Uterus (tissue), 3 donors: ENCODE measurements at regions not wholly inside any gene's neighbourhood (a gene's known extent, or its start where the extent isn't known, plus 50 kb on each side); places are given as distances from the start of the nearest gene placed in this dataset.

ENCODE experiments used
- DNase-seq, 2 donors: peaks; one replicate each; pipeline ENCODE4 v3.0.0-alpha.2; 2019 to 2020
- H3K27ac ChIP-seq, 2 donors: fragments of 200-600 bp; sonication (generic); 1 replicate in 1 of 2; 2 replicates in 1 of 2; pipeline ENCODE4 v1.5.1; 2016 to 2018
- H3K27me3 ChIP-seq, 2 donors: fragments of 200-600 bp; sonication (generic); one replicate each; pipeline ENCODE4 v1.5.1; 2018 to 2019; ENCODE audit warnings: control low read depth in 1 of 2
- H3K36me3 ChIP-seq, 2 donors: fragments of 200-600 bp; sonication (generic); one replicate each; pipeline ENCODE4 v1.5.1; 2019; ENCODE audit warnings: control low read depth in 1 of 2
- H3K4me1 ChIP-seq, 2 donors: fragments of 200-600 bp; sonication (generic); one replicate each; pipeline ENCODE4 v1.5.1; 2018 to 2019; ENCODE audit warnings: control low read depth in 1 of 2
- H3K4me3 ChIP-seq, 2 donors: fragments of 200-600 bp; sonication (generic); 1 replicate in 1 of 2; 2 replicates in 1 of 2; pipeline ENCODE4 v1.5.1; 2018 to 2019; ENCODE audit warnings: mild to moderate bottlenecking in 1 of 2
- H3K9me3 ChIP-seq, 2 donors: fragments of 200-600 bp; sonication (generic); one replicate each; pipeline ENCODE4 v1.5.1; 2019; ENCODE audit warnings: control low read depth in 1 of 2
- POLR2A ChIP-seq, 2 donors: fragments of 450-650 bp; IDR thresholded peaks; one replicate each; pipeline ENCODE4 v1.6.1; 2016; ENCODE audit warnings: antibody characterized with exemption in 2 of 2, mild to moderate bottlenecking in 1 of 2, moderate library complexity in 1 of 2
- intact Hi-C: fragments of 100-400 bp; cut with DNase I; formaldehyde crosslinking; loops from one replicate; pipeline ENCODE4 v1.15.1; 2023; ENCODE audit warnings: low total_unique reads
- TF ChIP-seq, protein P1 (sequence below), 4 experiments: fragments of 200-600 bp in 2 of 4; fragments of 450-650 bp in 2 of 4; sonication (generic) in 2 of 4; IDR thresholded peaks; one replicate each; pipeline ENCODE4 v1.5.1; 2016 to 2019; ENCODE audit warnings: antibody characterized with exemption in 4 of 4, mild to moderate bottlenecking in 2 of 4, moderate library complexity in 1 of 4
- donor health status: DM: yes; HTN: yes; CAD: no.

- Histone ChIP-seq H3K27me3 (no peaks in the 10 kb centered on the region), H3K4me1 (no peaks in the 10 kb centered on the region), H3K36me3 (no peaks in the 10 kb centered on the region), H3K4me3 (no peak overlapping the region), H3K27ac (no peak overlapping the region), H3K9me3 (no peaks in the 10 kb centered on the region)
- no peak for TF ChIP-seq POLR2A (IDR thresholded peaks at IDR 0.05)
- TF ChIP-seq, protein P1, sequence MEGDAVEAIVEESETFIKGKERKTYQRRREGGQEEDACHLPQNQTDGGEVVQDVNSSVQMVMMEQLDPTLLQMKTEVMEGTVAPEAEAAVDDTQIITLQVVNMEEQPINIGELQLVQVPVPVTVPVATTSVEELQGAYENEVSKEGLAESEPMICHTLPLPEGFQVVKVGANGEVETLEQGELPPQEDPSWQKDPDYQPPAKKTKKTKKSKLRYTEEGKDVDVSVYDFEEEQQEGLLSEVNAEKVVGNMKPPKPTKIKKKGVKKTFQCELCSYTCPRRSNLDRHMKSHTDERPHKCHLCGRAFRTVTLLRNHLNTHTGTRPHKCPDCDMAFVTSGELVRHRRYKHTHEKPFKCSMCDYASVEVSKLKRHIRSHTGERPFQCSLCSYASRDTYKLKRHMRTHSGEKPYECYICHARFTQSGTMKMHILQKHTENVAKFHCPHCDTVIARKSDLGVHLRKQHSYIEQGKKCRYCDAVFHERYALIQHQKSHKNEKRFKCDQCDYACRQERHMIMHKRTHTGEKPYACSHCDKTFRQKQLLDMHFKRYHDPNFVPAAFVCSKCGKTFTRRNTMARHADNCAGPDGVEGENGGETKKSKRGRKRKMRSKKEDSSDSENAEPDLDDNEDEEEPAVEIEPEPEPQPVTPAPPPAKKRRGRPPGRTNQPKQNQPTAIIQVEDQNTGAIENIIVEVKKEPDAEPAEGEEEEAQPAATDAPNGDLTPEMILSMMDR (IDR thresholded peaks at IDR 0.05): no peak
- DNase-seq: no peak
- intact Hi-C loops: no loop called here
Measured at GRCh38 chr9:89554307-89555035, 50.3 kb upstream of the GADD45G start.

GRCh38 chr9:89553451-89554010 lies 51.3 kb upstream of the GADD45G start:
- DNase-seq: no peak
- no peak overlapping the region for H3K4me3 ChIP-seq
- H3K4me1 ChIP-seq: no peaks in the 10 kb centered on the region
- no peaks in the 10 kb centered on the region for H3K27me3 ChIP-seq
- intact Hi-C loops: no loop called here
- H3K27ac ChIP-seq: no peak overlapping the region
- no peaks in the 10 kb centered on the region for H3K9me3 ChIP-seq
- H3K36me3 ChIP-seq: no peaks in the 10 kb centered on the region
- no peak for TF ChIP-seq POLR2A (IDR thresholded peaks at IDR 0.05)
- TF ChIP-seq, protein P1 (IDR thresholded peaks at IDR 0.05): no peak

DNA sequence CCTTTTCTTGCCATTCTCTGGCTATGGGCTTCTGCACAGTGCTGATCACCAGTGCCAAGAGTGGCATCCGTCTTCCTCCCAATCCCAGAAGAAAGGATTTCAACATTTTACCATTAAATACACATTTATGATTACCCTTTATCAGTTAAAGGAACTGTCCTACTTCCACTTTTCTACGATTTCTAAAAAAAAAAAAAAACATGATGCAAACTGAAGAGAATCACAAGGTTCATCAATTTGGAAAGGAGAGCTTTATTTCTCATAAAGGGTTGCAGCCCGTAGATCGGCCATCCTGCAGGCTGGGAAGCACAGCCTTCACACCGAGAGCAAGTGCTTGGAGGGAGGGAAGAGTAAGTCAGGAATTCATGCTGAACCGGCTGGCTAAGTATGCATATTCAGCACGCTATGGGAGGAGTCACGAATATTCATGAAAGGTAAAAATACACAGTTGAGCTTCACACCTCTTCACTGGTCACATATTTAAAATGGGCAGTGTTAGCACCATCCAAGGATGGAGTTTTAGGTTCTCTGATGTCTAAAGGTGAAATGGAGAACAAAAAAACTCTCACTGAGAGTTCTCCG lies 52.5 kb upstream of the SEMA4D start:
- Histone ChIP-seq H3K4me3 (no peak overlapping the region), H3K27ac (no peak overlapping the region), H3K27me3 (no peaks in the 10 kb centered on the region), H3K36me3 (no peaks in the 10 kb centered on the region), H3K9me3 (peaks cover 0 to 3% of the 10 kb centered on the region in 2 donors), H3K4me1 (no peaks in the 10 kb centered on the region)
- TF ChIP-seq, protein P1 (IDR thresholded peaks at IDR 0.05): no peak
- no peak for TF ChIP-seq POLR2A (IDR thresholded peaks at IDR 0.05)
- intact Hi-C loops: no loop called here
- DNase-seq: no peak

DNA sequence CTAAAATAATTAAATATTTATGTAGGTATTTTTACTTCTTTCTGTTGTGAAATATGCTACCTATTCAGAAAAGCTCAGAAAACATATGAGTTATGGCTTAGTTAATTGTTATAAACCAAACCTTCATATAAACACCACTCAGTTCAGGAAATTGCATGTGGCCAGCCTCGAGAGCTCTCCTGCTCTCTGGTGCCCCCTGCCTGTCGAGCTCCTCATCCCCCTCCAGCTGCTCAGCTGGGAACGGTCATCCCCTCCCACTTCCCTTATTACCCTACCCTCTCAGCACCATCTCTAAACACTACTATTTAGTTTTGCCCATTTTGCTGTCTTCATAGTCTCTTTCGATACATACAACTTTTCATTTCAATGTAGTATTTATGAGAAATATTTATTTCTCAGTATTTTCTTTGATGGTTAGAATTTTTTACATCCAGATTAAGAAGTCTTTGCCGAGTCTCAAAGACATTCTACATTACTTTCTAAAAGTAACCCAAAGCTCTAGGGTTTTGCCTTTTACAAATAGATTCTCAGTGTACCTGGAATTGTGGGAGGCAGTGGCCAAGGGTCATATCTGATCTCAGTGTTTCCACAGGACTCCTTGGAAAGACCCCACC lies 51.2 kb upstream of the SEMA4D start:
- Histone ChIP-seq H3K9me3 (peaks cover 0 to 6% of the 10 kb centered on the region in 2 donors), H3K4me1 (no peaks in the 10 kb centered on the region), H3K27me3 (no peaks in the 10 kb centered on the region), H3K27ac (no peak overlapping the region), H3K4me3 (no peak overlapping the region), H3K36me3 (no peaks in the 10 kb centered on the region)
- peak; percentile 47 to 62 for DNase-seq
- intact Hi-C loops: no loop called here
- no peak for TF ChIP-seq POLR2A (IDR thresholded peaks at IDR 0.05)
- TF ChIP-seq, protein P1 (IDR thresholded peaks at IDR 0.05): peak; percentile 53 to 78 (median 68)
